Lower lobe of right lung (tissue), 2 donors: ENCODE measurements at regions not wholly inside any gene's neighbourhood (a gene's known extent, or its start where the extent isn't known, plus 50 kb on each side); places are given as distances from the start of the nearest gene placed in this dataset.

ENCODE experiments used
- ATAC-seq, 2 donors: fragments of 200-7000 bp; cut with Tn5 transposase; one replicate each; pipeline ENCODE4 v1.9.1; 2020 to 2022; ENCODE audit warnings: mild to moderate bottlenecking in 2 of 2, moderate library complexity in 2 of 2
- DNase-seq: peaks from one replicate; pipeline ENCODE4 v3.0.0-alpha.2; 2020
- H3K27ac ChIP-seq: fragments of 200-600 bp; one replicate; pipeline ENCODE4 v1.8.0; 2022
- H3K27me3 ChIP-seq: fragments of 200-600 bp; one replicate; pipeline ENCODE4 v1.8.0; 2022; ENCODE audit warnings: low read depth
- H3K36me3 ChIP-seq: fragments of 200-600 bp; one replicate; pipeline ENCODE4 v1.8.0; 2022; ENCODE audit warnings: mild to moderate bottlenecking
- H3K4me1 ChIP-seq: fragments of 200-600 bp; one replicate; pipeline ENCODE4 v1.8.0; 2022
- H3K4me3 ChIP-seq: fragments of 200-600 bp; one replicate; pipeline ENCODE4 v1.8.0; 2022; ENCODE audit warnings: mild to moderate bottlenecking
- H3K9me3 ChIP-seq: fragments of 200-600 bp; one replicate; pipeline ENCODE4 v1.8.0; 2022
- CTCF ChIP-seq: fragments of 200-600 bp; IDR thresholded peaks from one replicate; pipeline ENCODE4 v1.8.0; 2022; ENCODE audit warnings: antibody characterized with exemption, mild to moderate bottlenecking
- intact Hi-C: fragments of 100-400 bp; cut with DNase I; formaldehyde crosslinking; loops from one replicate; pipeline ENCODE4 v1.11.0; 2022
- donor health status: DM: no; HTN: yes; CAD: no; lungs with severe emphysema.

GRCh38 chr1:190019717-190020116 lies 457.9 kb downstream of the BRINP3 start:
- no peak for ATAC-seq
- Histone ChIP-seq H3K36me3 (no peaks in the 10 kb centered on the region), H3K9me3 (no peaks in the 10 kb centered on the region), H3K4me3 (no peak overlapping the region), H3K27me3 (no peaks in the 10 kb centered on the region), H3K27ac (no peak overlapping the region), H3K4me1 (no peaks in the 10 kb centered on the region)
- no peak for TF ChIP-seq CTCF
- DNase-seq: no peak
- intact Hi-C loops: no loop called here

GRCh38 chr1:190022709-190023108 lies 455.0 kb downstream of the BRINP3 start:
- Histone ChIP-seq H3K27me3 (no peaks in the 10 kb centered on the region), H3K4me1 (no peaks in the 10 kb centered on the region), H3K36me3 (no peaks in the 10 kb centered on the region), H3K9me3 (no peaks in the 10 kb centered on the region), H3K27ac (no peak overlapping the region), H3K4me3 (no peak overlapping the region)
- intact Hi-C loops: no loop called here
- TF ChIP-seq CTCF: no peak
- ATAC-seq (no peak), DNase-seq (no peak)

- H3K27me3 ChIP-seq: no peaks in the 10 kb centered on the region
- DNase-seq: no peak
- no peak for ATAC-seq
- no peak overlapping the region for H3K4me3 ChIP-seq
- no peak for TF ChIP-seq CTCF
- H3K9me3 ChIP-seq: no peaks in the 10 kb centered on the region
- H3K4me1 ChIP-seq: no peaks in the 10 kb centered on the region
- no peaks in the 10 kb centered on the region for H3K36me3 ChIP-seq
- H3K27ac ChIP-seq: no peak overlapping the region
- intact Hi-C loops: no loop called here
Observed at GRCh38 chr1:190029441-190029840, 448.2 kb downstream of the BRINP3 start.

DNA sequence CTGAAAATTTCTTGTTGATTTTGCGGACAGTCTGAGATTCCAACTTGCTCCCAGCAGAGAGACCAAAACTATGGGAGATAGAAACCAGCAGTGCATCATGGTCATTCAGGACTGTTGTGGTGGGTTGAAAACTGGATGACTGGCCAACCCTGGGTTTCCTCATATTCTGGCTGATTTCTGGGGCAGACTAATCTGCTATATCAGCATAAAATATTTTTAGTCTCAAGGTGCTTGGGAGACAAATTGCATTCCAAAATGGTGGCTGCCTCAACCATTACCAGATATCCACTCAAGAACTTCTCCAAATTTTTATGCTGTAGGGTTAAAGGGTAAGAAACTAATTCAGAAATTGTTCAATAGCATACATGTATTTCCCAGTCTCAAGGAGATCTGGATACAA lies 434.0 kb downstream of the BRINP3 start:
- H3K36me3 ChIP-seq: no peaks in the 10 kb centered on the region
- H3K27ac ChIP-seq: no peak overlapping the region
- intact Hi-C loops: no loop called here
- DNase-seq: no peak
- H3K27me3 ChIP-seq: no peaks in the 10 kb centered on the region
- no peak for TF ChIP-seq CTCF
- no peak overlapping the region for H3K4me3 ChIP-seq
- no peaks in the 10 kb centered on the region for H3K4me1 ChIP-seq
- H3K9me3 ChIP-seq: no peaks in the 10 kb centered on the region
- ATAC-seq: no peak

- Histone ChIP-seq H3K27me3 (no peaks in the 10 kb centered on the region), H3K36me3 (no peaks in the 10 kb centered on the region), H3K4me3 (no peak overlapping the region), H3K4me1 (no peaks in the 10 kb centered on the region), H3K27ac (no peak overlapping the region), H3K9me3 (no peaks in the 10 kb centered on the region)
- TF ChIP-seq CTCF: no peak
- ATAC-seq (no peak), DNase-seq (no peak)
- intact Hi-C loops: no loop called here
Observed at GRCh38 chr1:190046231-190046630, 431.4 kb downstream of the BRINP3 start.
